MM.1S (cell line): ENCODE measurements at regions not wholly inside any gene's neighbourhood (a gene's known extent, or its start where the extent isn't known, plus 50 kb on each side); places are given as distances from the start of the nearest gene placed in this dataset.

Experiments
- DNase-seq: peaks from one replicate; pipeline ENCODE4 v3.0.0-alpha.2; 2015
- H2AFZ ChIP-seq: fragments of 300-600 bp; sonication (generic); 2 replicates; pipeline ENCODE4 v1.6.0; 2016; ENCODE audit warnings: antibody characterized with exemption, low read length
- H3F3A ChIP-seq: fragments of 300-600 bp; sonication (generic); 2 replicates; pipeline ENCODE4 v1.6.1; 2016; ENCODE audit warnings: mild to moderate bottlenecking, antibody characterized with exemption, low read length, moderate library complexity, mixed read lengths; ENCODE audit not compliant: insufficient read depth
- H3K27ac ChIP-seq: fragments of 300-600 bp; sonication (generic); 2 replicates; pipeline ENCODE4 v1.5.1; 2016; ENCODE audit warnings: mild to moderate bottlenecking, low read length
- H3K27me3 ChIP-seq: fragments of 300-600 bp; sonication (generic); replicated peaks from 2 replicates; pipeline ENCODE4 v1.6.0; 2016; ENCODE audit warnings: low read length; ENCODE audit not compliant: insufficient read depth
- H3K36me3 ChIP-seq: fragments of 300-600 bp; sonication (generic); replicated peaks from 2 replicates; pipeline ENCODE4 v1.6.1; 2016; ENCODE audit warnings: mild to moderate bottlenecking, low read length, mixed read lengths; ENCODE audit not compliant: insufficient read depth
- H3K4me1 ChIP-seq: fragments of 300-600 bp; sonication (generic); 2 replicates; pipeline ENCODE4 v1.6.1; 2016; ENCODE audit warnings: low read length, mixed read lengths
- H3K4me2 ChIP-seq: fragments of 300-600 bp; sonication (generic); 2 replicates; pipeline ENCODE4 v1.6.0; 2016; ENCODE audit warnings: low read depth, low read length
- H3K4me3 ChIP-seq: fragments of 300-600 bp; sonication (generic); 2 replicates; pipeline ENCODE4 v1.5.1; 2016; ENCODE audit warnings: low read length, mixed read lengths
- H3K79me2 ChIP-seq: fragments of 300-600 bp; sonication (generic); 2 replicates; pipeline ENCODE4 v1.6.1; 2016; ENCODE audit warnings: mixed run types, low read length, mixed read lengths
- H3K9ac ChIP-seq: fragments of 300-600 bp; sonication (generic); 2 replicates; pipeline ENCODE4 v1.6.1; 2016; ENCODE audit warnings: low read length, mixed read lengths
- H3K9me2 ChIP-seq: fragments of 300-600 bp; sonication (generic); replicated peaks from 2 replicates; pipeline ENCODE4 v1.6.1; 2016; ENCODE audit warnings: mild to moderate bottlenecking, low read length, mixed read lengths; ENCODE audit not compliant: insufficient read depth
- H3K9me3 ChIP-seq: fragments of 300-600 bp; sonication (generic); replicated peaks from 2 replicates; pipeline ENCODE4 v1.6.1; 2016; ENCODE audit warnings: mild to moderate bottlenecking, low read length, mixed read lengths; ENCODE audit not compliant: insufficient read depth
- H4K20me1 ChIP-seq: fragments of 300-600 bp; sonication (generic); 2 replicates; pipeline ENCODE4 v1.6.1; 2016; ENCODE audit warnings: mild to moderate bottlenecking, low read length, moderate library complexity, mixed read lengths; ENCODE audit not compliant: insufficient read depth
- EZH2 ChIP-seq: fragments of 300-600 bp; sonication (generic); optimal IDR thresholded peaks from 2 replicates; pipeline ENCODE3; 2017; ENCODE audit warnings: low read depth, mild to moderate bottlenecking, antibody characterized with exemption, low read length, mixed read lengths
- EZH2phosphoT487 ChIP-seq: fragments of 300-600 bp; sonication (generic); IDR thresholded peaks from 2 replicates; pipeline ENCODE4 v1.6.1; 2018; ENCODE audit warnings: antibody characterized with exemption, low read length
- TF ChIP-seq, protein P1 (sequence below): fragments of 300-600 bp; sonication (generic); IDR thresholded peaks from 2 replicates; pipeline ENCODE4 v1.5.1; 2016; ENCODE audit warnings: antibody characterized with exemption, low read length, mixed read lengths

DNA sequence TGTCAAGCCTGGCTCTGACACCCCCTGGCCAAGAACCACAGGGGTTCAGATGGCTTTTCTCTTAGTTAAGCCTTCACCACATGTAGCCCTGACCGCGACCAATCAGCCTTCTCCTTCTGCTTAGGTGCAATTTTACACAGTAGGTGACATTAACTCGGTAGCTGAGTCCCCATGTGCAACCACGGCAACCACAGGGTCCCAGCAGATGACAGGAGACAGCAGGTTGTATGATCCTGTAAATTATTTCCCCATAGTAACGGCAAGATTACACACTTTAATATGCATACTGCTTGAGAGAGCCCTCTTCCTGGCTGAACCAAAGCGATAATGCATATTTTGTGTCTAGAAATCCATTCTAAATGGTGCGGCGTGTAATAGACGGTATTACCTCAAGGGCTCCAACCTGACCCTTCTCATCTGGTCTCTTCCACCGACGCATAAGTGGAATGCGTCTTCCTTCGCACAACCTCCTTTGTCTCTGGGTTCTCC is 458.7 kb upstream of the ZFHX3 start:
- H3K4me2 ChIP-seq, result no peak overlapping the region
- DNase-seq, result no peak
- H3K4me1 ChIP-seq, result no peaks in the 10 kb centered on the region
- no peaks in the 10 kb centered on the region for H3K27me3 ChIP-seq
- no peak for TF ChIP-seq EZH2
- TF ChIP-seq, protein P1, sequence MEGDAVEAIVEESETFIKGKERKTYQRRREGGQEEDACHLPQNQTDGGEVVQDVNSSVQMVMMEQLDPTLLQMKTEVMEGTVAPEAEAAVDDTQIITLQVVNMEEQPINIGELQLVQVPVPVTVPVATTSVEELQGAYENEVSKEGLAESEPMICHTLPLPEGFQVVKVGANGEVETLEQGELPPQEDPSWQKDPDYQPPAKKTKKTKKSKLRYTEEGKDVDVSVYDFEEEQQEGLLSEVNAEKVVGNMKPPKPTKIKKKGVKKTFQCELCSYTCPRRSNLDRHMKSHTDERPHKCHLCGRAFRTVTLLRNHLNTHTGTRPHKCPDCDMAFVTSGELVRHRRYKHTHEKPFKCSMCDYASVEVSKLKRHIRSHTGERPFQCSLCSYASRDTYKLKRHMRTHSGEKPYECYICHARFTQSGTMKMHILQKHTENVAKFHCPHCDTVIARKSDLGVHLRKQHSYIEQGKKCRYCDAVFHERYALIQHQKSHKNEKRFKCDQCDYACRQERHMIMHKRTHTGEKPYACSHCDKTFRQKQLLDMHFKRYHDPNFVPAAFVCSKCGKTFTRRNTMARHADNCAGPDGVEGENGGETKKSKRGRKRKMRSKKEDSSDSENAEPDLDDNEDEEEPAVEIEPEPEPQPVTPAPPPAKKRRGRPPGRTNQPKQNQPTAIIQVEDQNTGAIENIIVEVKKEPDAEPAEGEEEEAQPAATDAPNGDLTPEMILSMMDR, result no peak
- TF ChIP-seq EZH2phosphoT487, result no peak
- no peaks in the 10 kb centered on the region for H4K20me1 ChIP-seq
- no peak overlapping the region for H2AFZ ChIP-seq
- H3K36me3 ChIP-seq, result no peaks in the 10 kb centered on the region
- H3K27ac ChIP-seq, result no peak overlapping the region
- H3K9ac ChIP-seq, result no peak overlapping the region
- H3K9me3 ChIP-seq, result no peaks in the 10 kb centered on the region
- H3F3A ChIP-seq, result no peaks in the 10 kb centered on the region
- H3K79me2 ChIP-seq, result no peaks in the 10 kb centered on the region
- no peak overlapping the region for H3K4me3 ChIP-seq
- H3K9me2 ChIP-seq, result no peaks in the 10 kb centered on the region

DNA sequence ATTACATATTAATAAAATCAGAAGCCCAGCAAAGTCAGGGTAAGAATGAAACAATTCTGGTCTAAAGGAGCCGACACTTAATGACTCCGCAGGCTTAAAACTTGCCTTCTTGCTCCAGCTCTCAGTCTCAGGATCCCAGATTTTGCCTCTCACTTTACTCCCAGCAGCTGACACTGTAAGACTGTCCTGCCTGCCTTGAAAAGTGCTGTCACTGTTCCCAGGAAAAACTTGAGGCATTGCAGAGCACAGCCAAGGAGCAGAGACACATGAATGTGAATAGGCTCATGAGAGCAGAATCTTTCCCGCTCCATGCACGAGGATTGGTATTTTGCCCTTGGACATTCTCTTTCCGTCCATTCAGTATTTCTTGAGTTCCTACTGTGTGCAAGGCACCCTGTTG is 457.6 kb upstream of the ZFHX3 start:
- Histone ChIP-seq H4K20me1 (no peaks in the 10 kb centered on the region), H3K9me2 (no peaks in the 10 kb centered on the region), H3K27ac (no peak overlapping the region), H3K9me3 (no peaks in the 10 kb centered on the region), H3F3A (no peaks in the 10 kb centered on the region), H3K4me1 (no peaks in the 10 kb centered on the region), H3K9ac (no peak overlapping the region), H3K4me2 (no peak overlapping the region), H2AFZ (no peak overlapping the region), H3K4me3 (no peak overlapping the region), H3K27me3 (no peaks in the 10 kb centered on the region), H3K79me2 (no peaks in the 10 kb centered on the region), H3K36me3 (no peaks in the 10 kb centered on the region)
- no peak for TF ChIP-seq EZH2phosphoT487
- no peak for DNase-seq

DNA sequence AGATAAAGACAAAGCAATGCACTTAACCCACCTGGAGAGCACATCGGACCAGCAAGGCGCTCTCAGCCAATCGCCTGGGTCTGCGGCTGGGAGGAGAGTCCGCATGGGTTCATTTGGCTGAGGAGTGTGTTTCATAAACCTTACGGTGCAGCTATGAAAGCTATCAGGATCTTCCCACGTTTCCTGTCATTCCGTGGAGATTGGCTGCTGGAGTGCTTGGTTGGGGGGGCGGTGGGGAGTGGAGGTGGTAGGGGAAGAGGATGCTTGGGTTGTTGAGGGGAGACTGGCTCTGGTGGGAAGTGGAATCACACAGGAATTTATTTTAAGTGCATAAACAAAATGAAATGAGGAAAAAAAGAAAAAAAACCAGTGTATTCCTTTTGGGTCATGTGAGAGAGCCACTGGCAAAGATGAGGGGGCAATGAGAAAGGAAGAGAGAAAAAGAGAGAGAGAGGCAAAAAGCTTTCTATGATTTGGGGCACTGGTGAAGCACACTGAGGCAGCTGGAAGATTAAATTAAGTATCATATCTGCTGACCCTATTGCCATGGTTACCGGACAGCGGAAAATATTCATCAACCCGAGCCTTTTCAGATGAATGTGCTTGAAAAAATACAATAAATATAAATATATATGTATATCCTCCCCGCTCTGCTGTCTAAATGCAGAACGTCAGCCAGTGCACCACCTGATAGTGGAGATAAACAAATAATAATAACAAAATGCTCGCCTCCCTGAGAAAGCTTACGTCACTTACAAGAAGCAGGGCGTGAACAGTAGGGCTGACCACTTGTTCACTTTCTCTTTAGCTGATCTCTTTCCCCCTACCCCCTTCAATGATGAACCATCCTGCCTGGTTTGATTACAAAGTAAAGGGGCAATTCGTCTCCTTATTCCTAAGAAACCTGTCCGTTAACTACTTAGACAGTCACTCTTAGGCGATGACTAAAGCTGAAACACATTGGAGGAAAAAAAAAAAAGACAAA is 457.0 kb upstream of the ZFHX3 start:
- no peaks in the 10 kb centered on the region for H3K79me2 ChIP-seq
- H3K36me3 ChIP-seq, result no peaks in the 10 kb centered on the region
- TF ChIP-seq, protein P1, result no peak
- TF ChIP-seq EZH2 (no peak), EZH2phosphoT487 (no peak)
- H3K27me3 ChIP-seq, result no peaks in the 10 kb centered on the region
- H3K9me3 ChIP-seq, result no peaks in the 10 kb centered on the region
- H4K20me1 ChIP-seq, result no peaks in the 10 kb centered on the region
- H3F3A ChIP-seq, result no peaks in the 10 kb centered on the region
- no peaks in the 10 kb centered on the region for H3K4me1 ChIP-seq
- H3K4me2 ChIP-seq, result no peak overlapping the region
- H3K9me2 ChIP-seq, result no peaks in the 10 kb centered on the region
- no peak overlapping the region for H3K4me3 ChIP-seq
- DNase-seq, result no peak
- H3K27ac ChIP-seq, result no peak overlapping the region
- no peak overlapping the region for H2AFZ ChIP-seq
- no peak overlapping the region for H3K9ac ChIP-seq

DNA sequence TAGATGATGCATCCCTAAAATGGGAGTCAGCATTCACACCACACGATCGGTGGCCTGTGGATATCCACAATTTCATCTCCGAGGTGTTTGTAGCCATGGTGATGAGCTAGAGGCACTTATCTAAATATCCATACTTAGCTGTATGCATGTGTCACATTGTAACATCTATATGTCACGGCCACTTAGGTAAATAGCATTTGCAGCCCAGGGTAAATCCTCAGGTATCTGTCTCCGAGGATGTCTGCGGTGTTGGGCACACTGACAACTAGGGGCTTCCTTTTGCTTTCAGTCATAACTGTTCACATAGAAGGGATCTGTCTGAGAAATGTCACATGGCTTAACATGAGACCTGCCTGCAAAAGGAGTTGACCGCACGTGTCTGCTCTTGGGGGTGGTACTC is 455.2 kb upstream of the ZFHX3 start:
- no peaks in the 10 kb centered on the region for H4K20me1 ChIP-seq
- H3F3A ChIP-seq, result no peaks in the 10 kb centered on the region
- H3K4me2 ChIP-seq, result no peak overlapping the region
- TF ChIP-seq, protein P1, result no peak
- TF ChIP-seq EZH2phosphoT487 (no peak), EZH2 (no peak)
- H3K36me3 ChIP-seq, result no peaks in the 10 kb centered on the region
- H3K27me3 ChIP-seq, result no peaks in the 10 kb centered on the region
- H3K9ac ChIP-seq, result no peak overlapping the region
- no peak overlapping the region for H2AFZ ChIP-seq
- no peak overlapping the region for H3K4me3 ChIP-seq
- H3K9me3 ChIP-seq, result no peaks in the 10 kb centered on the region
- H3K9me2 ChIP-seq, result no peaks in the 10 kb centered on the region
- no peaks in the 10 kb centered on the region for H3K79me2 ChIP-seq
- H3K4me1 ChIP-seq, result no peaks in the 10 kb centered on the region
- H3K27ac ChIP-seq, result no peak overlapping the region
- DNase-seq, result no peak
